ENCODE measurements at regions not wholly inside any gene's neighbourhood (a gene's known extent, or its start where the extent isn't known, plus 50 kb on each side); places are given as distances from the start of the nearest gene placed in this dataset.
A peak's percentile ranks its signal among the peaks of the same experiment; 100 is the strongest.

DNA sequence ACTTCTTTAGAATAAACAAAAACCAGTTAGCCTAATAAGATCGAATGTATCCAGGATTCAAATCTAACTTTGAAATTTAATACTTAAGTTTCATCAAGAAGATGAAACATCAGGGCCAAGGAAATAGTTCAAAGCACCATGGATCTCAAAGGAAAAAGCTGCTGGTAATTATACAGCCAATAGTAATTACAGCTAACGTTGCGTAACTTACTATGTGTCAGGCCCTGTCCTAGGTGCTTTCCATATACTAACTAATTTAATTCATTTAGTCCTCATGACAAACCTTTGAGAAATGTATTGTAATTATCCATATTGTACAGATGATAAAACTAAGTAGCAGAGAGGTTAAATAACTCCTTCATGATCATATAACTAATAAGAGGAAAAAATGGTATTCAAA, 598.6 kb downstream of the NYAP2 start:
- no peak for DNase-seq (ENCODE audit: low read depth, low spot score)
- Mint-ChIP-seq H3K4me1 (no peaks in the 10 kb centered on the region), H3K27ac (ENCODE audit: unreplicated experiment) (no peak overlapping the region), H3K4me3 (no peak overlapping the region), H3K36me3 (ENCODE audit: low read depth) (no peaks in the 10 kb centered on the region), H3K9me3 (no peaks in the 10 kb centered on the region), H3K27me3 (ENCODE audit: low read depth) (no peaks in the 10 kb centered on the region)
- TF ChIP-seq, protein P1, sequence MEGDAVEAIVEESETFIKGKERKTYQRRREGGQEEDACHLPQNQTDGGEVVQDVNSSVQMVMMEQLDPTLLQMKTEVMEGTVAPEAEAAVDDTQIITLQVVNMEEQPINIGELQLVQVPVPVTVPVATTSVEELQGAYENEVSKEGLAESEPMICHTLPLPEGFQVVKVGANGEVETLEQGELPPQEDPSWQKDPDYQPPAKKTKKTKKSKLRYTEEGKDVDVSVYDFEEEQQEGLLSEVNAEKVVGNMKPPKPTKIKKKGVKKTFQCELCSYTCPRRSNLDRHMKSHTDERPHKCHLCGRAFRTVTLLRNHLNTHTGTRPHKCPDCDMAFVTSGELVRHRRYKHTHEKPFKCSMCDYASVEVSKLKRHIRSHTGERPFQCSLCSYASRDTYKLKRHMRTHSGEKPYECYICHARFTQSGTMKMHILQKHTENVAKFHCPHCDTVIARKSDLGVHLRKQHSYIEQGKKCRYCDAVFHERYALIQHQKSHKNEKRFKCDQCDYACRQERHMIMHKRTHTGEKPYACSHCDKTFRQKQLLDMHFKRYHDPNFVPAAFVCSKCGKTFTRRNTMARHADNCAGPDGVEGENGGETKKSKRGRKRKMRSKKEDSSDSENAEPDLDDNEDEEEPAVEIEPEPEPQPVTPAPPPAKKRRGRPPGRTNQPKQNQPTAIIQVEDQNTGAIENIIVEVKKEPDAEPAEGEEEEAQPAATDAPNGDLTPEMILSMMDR (conservative IDR thresholded peaks at IDR 0.05) = no peak

DNA sequence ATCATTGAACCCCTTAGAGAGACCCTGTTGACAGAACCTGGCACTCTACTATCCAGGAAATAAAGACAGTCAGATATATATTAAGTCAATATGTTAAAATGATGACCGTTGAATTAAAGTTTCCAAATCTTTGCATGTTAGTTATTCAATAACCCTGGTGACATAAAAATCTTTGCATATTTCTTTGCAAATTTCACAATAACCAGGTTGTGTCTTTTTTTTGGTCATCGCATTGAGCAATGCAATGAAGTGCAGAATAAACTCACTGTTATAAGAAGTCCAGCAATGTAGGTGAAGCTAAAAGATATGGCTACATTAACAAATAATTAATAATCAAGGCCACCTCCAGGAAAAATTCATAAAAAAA, 596.9 kb downstream of the NYAP2 start:
- H3K36me3 Mint-ChIP-seq (ENCODE audit: low read depth) = no peaks in the 10 kb centered on the region

DNA sequence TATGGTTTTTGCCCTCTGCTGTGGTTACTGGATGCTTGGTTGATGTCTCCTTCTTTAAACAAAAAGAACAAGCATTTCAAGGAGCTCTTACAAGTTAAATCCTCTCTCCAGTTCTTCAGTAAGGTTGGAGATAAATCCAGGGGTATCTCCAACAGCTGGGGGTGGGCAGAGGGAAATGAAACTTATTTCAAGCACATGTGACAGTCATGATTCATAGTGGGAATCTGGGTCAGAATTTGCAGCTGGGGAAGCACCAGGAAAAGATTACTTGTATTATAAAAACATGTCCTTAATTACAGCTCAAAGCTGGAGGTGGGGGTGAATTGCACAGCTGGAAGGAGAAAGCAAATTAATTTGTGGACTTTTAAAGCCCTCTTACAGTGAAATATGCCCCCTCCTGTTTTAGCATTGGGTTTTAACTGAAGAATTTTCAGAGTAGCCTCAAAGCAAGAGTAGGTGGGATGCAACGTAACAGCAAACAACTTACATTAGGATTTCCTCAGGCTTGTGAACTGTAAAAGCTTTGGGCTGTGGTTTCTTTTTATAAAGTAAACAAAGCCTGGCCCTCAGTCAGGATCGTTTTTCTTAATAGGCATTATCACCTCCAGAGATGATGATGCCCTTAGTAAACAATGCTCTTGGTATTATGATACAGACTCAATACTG, 596.4 kb downstream of the NYAP2 start:
- no peaks in the 10 kb centered on the region for H3K9me3 Mint-ChIP-seq
- no peak for DNase-seq (ENCODE audit: low read depth, low spot score)
- H3K4me3 Mint-ChIP-seq = no peak overlapping the region
- TF ChIP-seq, protein P1 (conservative IDR thresholded peaks at IDR 0.05) = no peak
- no peak overlapping the region for H3K27ac Mint-ChIP-seq (ENCODE audit: unreplicated experiment)
- no peaks in the 10 kb centered on the region for H3K4me1 Mint-ChIP-seq
- H3K36me3 Mint-ChIP-seq (ENCODE audit: low read depth) = no peaks in the 10 kb centered on the region
- H3K27me3 Mint-ChIP-seq (ENCODE audit: low read depth) = no peaks in the 10 kb centered on the region

More for the DNA sequence above, 596.9 kb downstream of the NYAP2 start:
- DNase-seq (ENCODE audit: low read depth, low spot score) = no peak
- no peaks in the 10 kb centered on the region for H3K9me3 Mint-ChIP-seq
- no peaks in the 10 kb centered on the region for H3K4me1 Mint-ChIP-seq
- no peak overlapping the region for H3K27ac Mint-ChIP-seq (ENCODE audit: unreplicated experiment)
- no peaks in the 10 kb centered on the region for H3K27me3 Mint-ChIP-seq (ENCODE audit: low read depth)
- H3K4me3 Mint-ChIP-seq = no peak overlapping the region
- TF ChIP-seq, protein P1 (conservative IDR thresholded peaks at IDR 0.05) = no peak

DNA sequence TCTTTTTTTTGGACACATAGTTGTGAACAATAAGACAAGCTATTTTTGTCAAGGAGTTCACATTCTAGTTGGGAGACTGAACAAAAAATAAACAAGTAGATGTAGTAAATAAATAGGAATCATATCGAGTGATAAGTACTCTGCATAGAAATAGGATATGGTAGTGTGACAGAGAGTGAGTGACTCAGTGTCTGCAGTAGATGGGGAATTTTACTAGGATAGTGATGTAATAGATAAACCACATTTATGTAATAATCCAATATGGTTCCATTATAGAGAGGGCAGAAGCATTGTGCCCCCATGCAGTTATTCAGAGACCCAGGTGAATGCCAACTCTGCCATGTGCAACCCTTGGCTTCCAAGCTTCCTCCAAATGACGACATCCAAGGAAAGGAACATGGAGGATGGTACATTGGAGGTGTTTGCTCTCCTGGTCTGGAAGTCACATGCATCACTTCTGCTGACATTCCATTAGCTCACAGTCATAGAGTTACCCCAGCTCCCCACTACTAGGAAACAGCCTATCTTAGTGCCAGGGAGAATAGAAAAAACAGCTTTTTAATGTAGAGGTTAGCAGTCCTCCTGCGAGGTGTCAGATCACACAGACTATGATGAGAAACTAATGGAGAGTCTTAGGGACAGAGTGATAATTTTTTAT, 595.4 kb downstream of the NYAP2 start:
- Mint-ChIP-seq H3K27me3 (ENCODE audit: low read depth) (no peaks in the 10 kb centered on the region), H3K9me3 (no peaks in the 10 kb centered on the region), H3K4me1 (no peaks in the 10 kb centered on the region), H3K4me3 (no peak overlapping the region), H3K36me3 (ENCODE audit: low read depth) (no peaks in the 10 kb centered on the region), H3K27ac (ENCODE audit: unreplicated experiment) (peak overlapping the region; percentile 47)
- no peak for DNase-seq (ENCODE audit: low read depth, low spot score)
- TF ChIP-seq, protein P1 (conservative IDR thresholded peaks at IDR 0.05) = no peak

DNA sequence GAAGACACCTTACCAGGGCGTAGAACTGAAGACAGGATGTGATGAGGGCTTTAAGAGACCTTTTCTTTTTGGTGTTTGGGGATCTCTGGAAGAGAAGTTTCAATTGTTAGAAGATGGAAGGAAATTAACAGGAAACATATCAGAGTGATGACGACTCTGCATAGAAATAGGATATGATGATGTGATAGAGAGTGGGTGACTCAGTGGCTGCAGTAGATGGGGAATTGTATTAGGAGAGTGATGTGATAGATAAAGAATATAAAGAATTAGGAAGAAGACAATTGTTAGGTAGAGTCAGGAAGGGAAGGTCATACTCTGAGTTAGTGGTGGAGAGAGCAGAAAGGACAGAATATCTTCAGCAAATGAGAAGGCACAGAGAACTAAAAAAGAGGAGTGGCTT, 593.9 kb downstream of the NYAP2 start:
- Mint-ChIP-seq H3K27ac (ENCODE audit: unreplicated experiment) (no peak overlapping the region), H3K9me3 (no peaks in the 10 kb centered on the region), H3K4me3 (no peak overlapping the region), H3K4me1 (no peaks in the 10 kb centered on the region), H3K27me3 (ENCODE audit: low read depth) (no peaks in the 10 kb centered on the region), H3K36me3 (ENCODE audit: low read depth) (no peaks in the 10 kb centered on the region)
- no peak for DNase-seq (ENCODE audit: low read depth, low spot score)
- TF ChIP-seq, protein P1 (conservative IDR thresholded peaks at IDR 0.05) = no peak
